GM12874 (cell line): ENCODE measurements at regions not wholly inside any gene's neighbourhood (a gene's known extent, or its start where the extent isn't known, plus 50 kb on each side); places are given as distances from the start of the nearest gene placed in this dataset.

ENCODE experiments used
- TF ChIP-seq, protein P1 (sequence below): IDR thresholded peaks from 2 replicates; pipeline ENCODE4 v1.5.1; 2011; ENCODE audit warnings: low read depth, mild to moderate bottlenecking, control low read depth, low read length, moderate library complexity; ENCODE audit not compliant: insufficient read depth

DNA sequence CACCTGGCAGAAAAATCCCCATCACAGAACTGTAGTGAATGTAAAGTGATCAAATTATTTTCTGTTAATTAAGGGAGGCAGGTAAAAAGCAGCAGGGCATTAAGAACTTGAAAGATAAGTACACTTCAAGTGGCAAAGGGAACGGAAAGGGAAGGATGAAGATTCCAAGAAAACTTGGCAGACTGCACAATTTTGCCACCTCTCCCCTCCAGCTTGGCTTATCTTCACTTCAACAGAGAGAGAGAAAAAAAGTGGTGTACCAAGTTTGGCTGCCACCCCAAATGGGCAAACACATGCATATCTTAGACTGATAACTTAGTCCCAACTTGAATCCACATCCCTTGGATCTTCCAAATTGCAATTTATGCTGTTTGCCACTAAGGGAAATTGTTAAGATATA lies 598.1 kb upstream of the ACTRT1 start:
- TF ChIP-seq, protein P1, sequence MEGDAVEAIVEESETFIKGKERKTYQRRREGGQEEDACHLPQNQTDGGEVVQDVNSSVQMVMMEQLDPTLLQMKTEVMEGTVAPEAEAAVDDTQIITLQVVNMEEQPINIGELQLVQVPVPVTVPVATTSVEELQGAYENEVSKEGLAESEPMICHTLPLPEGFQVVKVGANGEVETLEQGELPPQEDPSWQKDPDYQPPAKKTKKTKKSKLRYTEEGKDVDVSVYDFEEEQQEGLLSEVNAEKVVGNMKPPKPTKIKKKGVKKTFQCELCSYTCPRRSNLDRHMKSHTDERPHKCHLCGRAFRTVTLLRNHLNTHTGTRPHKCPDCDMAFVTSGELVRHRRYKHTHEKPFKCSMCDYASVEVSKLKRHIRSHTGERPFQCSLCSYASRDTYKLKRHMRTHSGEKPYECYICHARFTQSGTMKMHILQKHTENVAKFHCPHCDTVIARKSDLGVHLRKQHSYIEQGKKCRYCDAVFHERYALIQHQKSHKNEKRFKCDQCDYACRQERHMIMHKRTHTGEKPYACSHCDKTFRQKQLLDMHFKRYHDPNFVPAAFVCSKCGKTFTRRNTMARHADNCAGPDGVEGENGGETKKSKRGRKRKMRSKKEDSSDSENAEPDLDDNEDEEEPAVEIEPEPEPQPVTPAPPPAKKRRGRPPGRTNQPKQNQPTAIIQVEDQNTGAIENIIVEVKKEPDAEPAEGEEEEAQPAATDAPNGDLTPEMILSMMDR = no peak

DNA sequence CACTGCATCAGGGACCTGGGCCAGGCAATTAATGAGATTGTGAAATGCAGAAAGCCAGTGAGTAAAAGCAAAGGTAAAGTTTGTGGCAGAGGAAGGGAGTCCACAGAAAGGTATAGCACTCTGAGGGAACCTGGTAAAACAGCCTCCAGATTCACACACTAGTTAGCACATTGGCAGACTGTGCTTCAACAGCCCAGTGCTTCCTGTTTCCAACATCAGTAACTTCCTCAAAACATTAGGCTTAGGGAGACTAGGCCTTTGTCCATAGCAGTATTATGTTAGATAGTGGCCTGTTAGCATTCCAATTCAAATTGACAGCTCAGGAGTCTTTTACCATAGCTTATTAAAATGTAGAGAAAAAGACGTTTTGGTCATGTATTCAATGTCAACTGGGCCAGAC lies 582.6 kb upstream of the ACTRT1 start:
- TF ChIP-seq, protein P1 = no peak

DNA sequence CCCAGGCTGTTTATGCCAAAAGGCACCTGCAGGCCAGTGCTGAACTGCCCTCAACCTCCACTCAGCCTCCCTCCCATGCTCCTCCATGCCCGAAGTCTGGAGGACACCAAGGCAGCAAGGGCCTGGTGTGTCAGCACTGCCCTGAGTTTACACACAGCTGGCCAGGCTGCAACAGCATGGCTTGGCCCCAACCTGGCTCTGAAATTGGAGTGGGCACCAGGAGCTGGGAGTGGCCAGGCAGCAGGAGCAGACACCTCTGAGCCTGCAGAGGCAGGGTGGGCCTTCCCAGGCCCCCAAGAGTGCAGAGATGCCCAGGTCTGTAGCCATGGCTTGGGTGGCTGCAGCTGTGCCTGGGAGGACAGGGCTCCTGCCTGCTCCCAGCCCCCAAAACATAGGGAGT lies 571.2 kb upstream of the ACTRT1 start:
- TF ChIP-seq, protein P1 = no peak

GRCh38 chrX:128622296-128622695 lies 570.1 kb upstream of the ACTRT1 start:
- TF ChIP-seq, protein P1 = no peak

- TF ChIP-seq, protein P1 = no peak
These were observed 567.3 kb upstream of the ACTRT1 start for GRCh38 chrX:128619490-128619889.

DNA sequence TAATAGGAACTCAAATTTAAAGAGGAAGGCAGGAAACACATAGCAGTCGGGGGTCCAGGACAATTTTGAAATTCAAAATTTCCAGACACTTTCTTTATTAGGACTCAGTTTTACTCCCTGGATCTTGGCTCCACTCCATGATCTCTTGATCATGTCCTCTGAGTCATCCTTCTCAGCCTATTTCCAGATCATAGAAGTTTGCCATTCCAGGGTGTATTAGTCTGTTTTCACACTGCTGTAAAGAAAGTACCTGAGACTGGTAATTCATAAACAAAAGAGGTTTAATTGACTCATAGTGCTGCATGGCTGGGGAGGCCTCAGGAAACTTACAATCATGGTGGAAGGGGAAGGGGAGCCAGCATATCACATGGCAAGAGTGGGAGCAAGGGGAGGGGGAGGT lies 564.7 kb upstream of the ACTRT1 start:
- TF ChIP-seq, protein P1 = no peak

- TF ChIP-seq, protein P1 = no peak
These were observed 549.5 kb upstream of the ACTRT1 start for GRCh38 chrX:128601706-128602105.

- TF ChIP-seq, protein P1 = no peak
These were observed 547.4 kb upstream of the ACTRT1 start for GRCh38 chrX:128599632-128600031.
